HCT116 (cell line): ENCODE measurements at regions not wholly inside any gene's neighbourhood (a gene's known extent, or its start where the extent isn't known, plus 50 kb on each side); places are given as distances from the start of the nearest gene placed in this dataset.

ENCODE experiments used
- ATAC-seq: fragments of 200-7000 bp; cut with Tn5 transposase; 2 replicates; pipeline ENCODE4 v1.9.1; 2020; ENCODE audit warnings: mild to moderate bottlenecking, moderate library complexity
- BruUV-seq: library from RNA; stranded (reverse); fragments of 400-500 nt; replicated peaks from 2 replicates; lab custom pipeline; 2021; lab: Mats Ljungman, UMichigan
- CTCF ChIA-PET: fragments of 300-600 bp; sonication (Branson Sonifier 250); formaldehyde crosslinking; loops from one replicate; lab custom pipeline; 2021; ENCODE audit warnings: antibody characterized with exemption; lab: Charles Lee
- POLR2A ChIA-PET: fragments of 300-600, 350-600 bp; sonication (Branson Sonifier 250); formaldehyde crosslinking; loops from one replicate; lab custom pipeline; 2021; ENCODE audit warnings: antibody characterized with exemption; lab: Charles Lee
- RAD21 ChIA-PET, 2 experiments: fragments of 300-600 bp; sonication (Branson Sonifier 250); formaldehyde crosslinking; loops; one replicate each; lab custom pipeline; 2023; ENCODE audit warnings: low total read pairs in 2 of 2; ENCODE audit not compliant: uncharacterized antibody in 2 of 2, unreplicated experiment in 2 of 2, low non-redundant PET in 1 of 2; lab: Charles Lee
- DNase-seq: peaks from one replicate; pipeline ENCODE4 v3.0.0-alpha.2; 2010; ENCODE audit warnings: low read depth, low spot score
- H2AFZ ChIP-seq: fragments of 200-600 bp; shearing (Covaris generic), sonication (generic); 2 replicates; pipeline ENCODE4 v1.6.1; 2017; ENCODE audit warnings: low read depth, mixed run types, mixed read lengths, antibody characterized with exemption, low read length; ENCODE audit not compliant: poor library complexity, severe bottlenecking
- H3K27ac ChIP-seq: 2 replicates; pipeline ENCODE4 v1.5.1; 2012; ENCODE audit warnings: low read depth, low read length
- H3K27me3 ChIP-seq: fragments of 200-600 bp; sonication (generic); 2 replicates; pipeline ENCODE4 v1.6.1; 2016; ENCODE audit warnings: mixed run types, low read length, mixed read lengths; ENCODE audit not compliant: insufficient read depth
- H3K36me3 ChIP-seq, 2 experiments: fragments of 200-500 bp in 1 of 2; fragments of 200-600 bp in 1 of 2; sonication (Bioruptor generic) in 1 of 2; sonication (generic) in 1 of 2; 2 replicates each; pipeline versions ENCODE4 v1.5.1 to v1.6.1; 2014 to 2016; ENCODE audit warnings: low read length in 2 of 2, inconsistent platforms in 1 of 2, mixed read lengths in 1 of 2, mixed run types in 1 of 2; ENCODE audit not compliant: insufficient read depth in 2 of 2, control insufficient read depth in 1 of 2
- H3K4me1 ChIP-seq, 2 experiments: fragments of 200-600 bp in 1 of 2; sonication (generic) in 1 of 2; 2 replicates each; pipeline versions ENCODE4 v1.5.1 to v1.6.1; 2012 to 2017; ENCODE audit warnings: low read length in 2 of 2, inconsistent platforms in 1 of 2, mild to moderate bottlenecking in 1 of 2, mixed read lengths in 1 of 2, mixed run types in 1 of 2, moderate library complexity in 1 of 2; ENCODE audit not compliant: insufficient read depth in 2 of 2, control insufficient read depth in 1 of 2
- H3K4me2 ChIP-seq: fragments of 200-600 bp; sonication (generic); 2 replicates; pipeline ENCODE4 v1.6.1; 2017; ENCODE audit warnings: mixed run types, low read length, mixed read lengths
- H3K4me3 ChIP-seq, 2 experiments: fragments of 200-600 bp in 1 of 2; sonication (generic) in 1 of 2; replicated peaks in 1 of 2; 2 replicates each; pipeline ENCODE4 v1.5.1; 2011 to 2016; ENCODE audit warnings: low read length in 2 of 2, control low read depth in 1 of 2, low read depth in 1 of 2, mild to moderate bottlenecking in 1 of 2, mixed read lengths in 1 of 2, mixed run types in 1 of 2
- H3K79me2 ChIP-seq: fragments of 200-600 bp; sonication (generic); 2 replicates; pipeline ENCODE4 v1.6.1; 2017; ENCODE audit warnings: mild to moderate bottlenecking, mixed run types, low read length, moderate library complexity, mixed read lengths; ENCODE audit not compliant: insufficient read depth
- H3K9ac ChIP-seq: fragments of 200-600 bp; sonication (generic); 2 replicates; pipeline ENCODE4 v1.6.1; 2016; ENCODE audit warnings: low read length, mixed read lengths
- H3K9me2 ChIP-seq: fragments of 200-600 bp; sonication (generic), shearing (Covaris generic); 2 replicates; pipeline ENCODE4 v1.6.1; 2017; ENCODE audit warnings: mixed run types, mild to moderate bottlenecking, moderate library complexity; ENCODE audit not compliant: insufficient read depth
- H3K9me3 ChIP-seq, 2 experiments: fragments of 200-500 bp in 1 of 2; fragments of 200-600 bp in 1 of 2; sonication (Bioruptor generic) in 1 of 2; sonication (generic) in 1 of 2; 2 replicates each; pipeline ENCODE4 v1.6.1; 2014 to 2017; ENCODE audit warnings: low read length in 2 of 2, mixed read lengths in 2 of 2, inconsistent platforms in 1 of 2, low read depth in 1 of 2, mild to moderate bottlenecking in 1 of 2, mixed run types in 1 of 2, moderate library complexity in 1 of 2; ENCODE audit not compliant: control insufficient read depth in 1 of 2, insufficient read depth in 1 of 2
- H4K20me1 ChIP-seq: fragments of 200-600 bp; sonication (generic), shearing (Covaris generic); 2 replicates; pipeline ENCODE4 v1.6.1; 2017; ENCODE audit warnings: mixed run types, mild to moderate bottlenecking, moderate library complexity; ENCODE audit not compliant: insufficient read depth
- CEBPB ChIP-seq: IDR thresholded peaks from 2 replicates; pipeline ENCODE4 v1.6.1; 2012; ENCODE audit warnings: low read depth
- ELF1 ChIP-seq: IDR thresholded peaks from 2 replicates; pipeline ENCODE4 v1.6.1; 2012; ENCODE audit warnings: low read depth, borderline replicate concordance
- EZH2 ChIP-seq: fragments of 200-600 bp; sonication (generic); IDR thresholded peaks from 2 replicates; pipeline ENCODE4 v1.6.1; 2017; ENCODE audit warnings: antibody characterized with exemption, mixed run types
- EZH2phosphoT487 ChIP-seq: fragments of 200-600 bp; IDR thresholded peaks from 2 replicates; pipeline ENCODE4 v1.6.1; 2018; ENCODE audit warnings: antibody characterized with exemption, borderline replicate concordance
- FOSL1 ChIP-seq: IDR thresholded peaks from 2 replicates; pipeline ENCODE4 v1.6.1; 2012; ENCODE audit warnings: low read depth
- JUND ChIP-seq: IDR thresholded peaks from 2 replicates; pipeline ENCODE4 v1.6.1; 2012
- POLR2A ChIP-seq: IDR thresholded peaks from 2 replicates; pipeline ENCODE4 v1.7.0; 2011; ENCODE audit warnings: borderline replicate concordance; ENCODE audit not compliant: insufficient read depth, insufficient read length; ENCODE audit errors: extremely low read depth
- POLR2AphosphoS5 ChIP-seq: IDR thresholded peaks from 2 replicates; pipeline ENCODE4 v1.6.1; 2011; ENCODE audit warnings: mild to moderate bottlenecking, low read depth, low read length, moderate library complexity
- SIN3A ChIP-seq: IDR thresholded peaks from 2 replicates; pipeline ENCODE4 v1.6.1; 2012; ENCODE audit warnings: low read depth
- SRF ChIP-seq: IDR thresholded peaks from 2 replicates; pipeline ENCODE4 v1.6.1; 2012; ENCODE audit warnings: low read depth
- TCF7L2 ChIP-seq: IDR thresholded peaks from 2 replicates; pipeline ENCODE4 v1.7.0; 2011; ENCODE audit warnings: borderline replicate concordance, inconsistent platforms; ENCODE audit not compliant: insufficient read depth, insufficient read length; ENCODE audit errors: extremely low read depth
- YY1 ChIP-seq: IDR thresholded peaks from 2 replicates; pipeline ENCODE4 v1.6.1; 2011; ENCODE audit warnings: low read length, low read depth, moderate library complexity, mild to moderate bottlenecking; ENCODE audit not compliant: insufficient replicate concordance; ENCODE audit errors: extremely low read depth
- ZFX ChIP-seq: fragments of 450-650 bp; IDR thresholded peaks from 2 replicates; pipeline ENCODE4 v1.6.1; 2017
- intact Hi-C: fragments of 100-400 bp; cut with micrococcal nuclease; formaldehyde crosslinking; loops from 2 replicates; pipeline ENCODE4 v1.10.0; 2022
- TF ChIP-seq, protein P1 (sequence below): IDR thresholded peaks from 2 replicates; pipeline ENCODE4 v1.6.1; 2012; ENCODE audit warnings: low read depth
- TF ChIP-seq, protein P2 (sequence below): IDR thresholded peaks from 2 replicates; pipeline ENCODE4 v1.6.1; 2011; ENCODE audit warnings: mild to moderate bottlenecking, low read length, moderate library complexity; ENCODE audit not compliant: insufficient replicate concordance; ENCODE audit errors: extremely low read depth

DNA sequence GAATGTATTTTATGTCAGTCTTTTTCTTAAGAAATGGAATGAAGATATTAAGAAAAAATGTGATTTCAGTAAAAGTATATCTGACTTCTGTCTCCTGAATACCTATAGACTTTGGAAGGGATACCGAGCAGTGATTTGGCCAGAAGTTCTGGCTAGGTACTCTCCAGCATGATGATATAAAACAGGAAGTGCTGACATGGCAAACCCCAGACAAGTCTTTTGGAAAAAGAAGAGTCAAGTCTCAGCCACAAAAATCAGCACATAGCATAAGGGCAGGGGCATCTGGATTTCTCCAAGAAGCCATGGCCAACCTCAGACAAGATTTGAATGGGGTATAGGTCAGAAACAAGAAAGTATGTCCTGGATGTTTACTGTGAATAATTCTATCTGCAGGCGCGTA is 643.3 kb upstream of the ARRDC4 start (continued):
- TF ChIP-seq, protein P1, sequence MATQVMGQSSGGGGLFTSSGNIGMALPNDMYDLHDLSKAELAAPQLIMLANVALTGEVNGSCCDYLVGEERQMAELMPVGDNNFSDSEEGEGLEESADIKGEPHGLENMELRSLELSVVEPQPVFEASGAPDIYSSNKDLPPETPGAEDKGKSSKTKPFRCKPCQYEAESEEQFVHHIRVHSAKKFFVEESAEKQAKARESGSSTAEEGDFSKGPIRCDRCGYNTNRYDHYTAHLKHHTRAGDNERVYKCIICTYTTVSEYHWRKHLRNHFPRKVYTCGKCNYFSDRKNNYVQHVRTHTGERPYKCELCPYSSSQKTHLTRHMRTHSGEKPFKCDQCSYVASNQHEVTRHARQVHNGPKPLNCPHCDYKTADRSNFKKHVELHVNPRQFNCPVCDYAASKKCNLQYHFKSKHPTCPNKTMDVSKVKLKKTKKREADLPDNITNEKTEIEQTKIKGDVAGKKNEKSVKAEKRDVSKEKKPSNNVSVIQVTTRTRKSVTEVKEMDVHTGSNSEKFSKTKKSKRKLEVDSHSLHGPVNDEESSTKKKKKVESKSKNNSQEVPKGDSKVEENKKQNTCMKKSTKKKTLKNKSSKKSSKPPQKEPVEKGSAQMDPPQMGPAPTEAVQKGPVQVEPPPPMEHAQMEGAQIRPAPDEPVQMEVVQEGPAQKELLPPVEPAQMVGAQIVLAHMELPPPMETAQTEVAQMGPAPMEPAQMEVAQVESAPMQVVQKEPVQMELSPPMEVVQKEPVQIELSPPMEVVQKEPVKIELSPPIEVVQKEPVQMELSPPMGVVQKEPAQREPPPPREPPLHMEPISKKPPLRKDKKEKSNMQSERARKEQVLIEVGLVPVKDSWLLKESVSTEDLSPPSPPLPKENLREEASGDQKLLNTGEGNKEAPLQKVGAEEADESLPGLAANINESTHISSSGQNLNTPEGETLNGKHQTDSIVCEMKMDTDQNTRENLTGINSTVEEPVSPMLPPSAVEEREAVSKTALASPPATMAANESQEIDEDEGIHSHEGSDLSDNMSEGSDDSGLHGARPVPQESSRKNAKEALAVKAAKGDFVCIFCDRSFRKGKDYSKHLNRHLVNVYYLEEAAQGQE = no peak
- TF ChIP-seq ELF1 = no peak
- no peak for TF ChIP-seq EZH2
- TF ChIP-seq POLR2AphosphoS5 = no peak
- TF ChIP-seq SRF = no peak
- TF ChIP-seq, protein P2, sequence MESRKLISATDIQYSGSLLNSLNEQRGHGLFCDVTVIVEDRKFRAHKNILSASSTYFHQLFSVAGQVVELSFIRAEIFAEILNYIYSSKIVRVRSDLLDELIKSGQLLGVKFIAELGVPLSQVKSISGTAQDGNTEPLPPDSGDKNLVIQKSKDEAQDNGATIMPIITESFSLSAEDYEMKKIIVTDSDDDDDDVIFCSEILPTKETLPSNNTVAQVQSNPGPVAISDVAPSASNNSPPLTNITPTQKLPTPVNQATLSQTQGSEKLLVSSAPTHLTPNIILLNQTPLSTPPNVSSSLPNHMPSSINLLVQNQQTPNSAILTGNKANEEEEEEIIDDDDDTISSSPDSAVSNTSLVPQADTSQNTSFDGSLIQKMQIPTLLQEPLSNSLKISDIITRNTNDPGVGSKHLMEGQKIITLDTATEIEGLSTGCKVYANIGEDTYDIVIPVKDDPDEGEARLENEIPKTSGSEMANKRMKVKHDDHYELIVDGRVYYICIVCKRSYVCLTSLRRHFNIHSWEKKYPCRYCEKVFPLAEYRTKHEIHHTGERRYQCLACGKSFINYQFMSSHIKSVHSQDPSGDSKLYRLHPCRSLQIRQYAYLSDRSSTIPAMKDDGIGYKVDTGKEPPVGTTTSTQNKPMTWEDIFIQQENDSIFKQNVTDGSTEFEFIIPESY = no peak

DNA sequence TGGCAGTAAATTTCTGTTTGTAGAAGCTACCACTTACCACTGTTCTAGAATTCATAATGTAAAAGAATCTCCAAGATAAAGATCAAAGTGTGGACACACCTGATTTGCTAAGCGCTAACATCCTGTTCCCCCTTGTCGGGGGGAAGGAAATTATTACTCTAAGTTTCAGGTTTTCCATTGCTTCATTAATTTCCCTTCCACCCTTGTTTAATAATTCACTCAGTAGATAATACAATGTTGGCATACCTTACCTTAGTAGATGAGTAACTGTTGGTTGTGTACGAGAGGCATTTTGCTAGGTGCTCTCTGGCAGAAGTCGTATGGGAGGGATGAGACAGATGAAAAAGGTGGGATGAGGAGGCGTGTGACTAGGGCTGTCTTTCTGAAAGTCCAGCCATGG is 641.2 kb upstream of the ARRDC4 start:
- Histone ChIP-seq H3K9me3 (peaks cover 0 to 13% of the 10 kb centered on the region in 2 experiments; a peak in 2 of 4 replicates), H3K4me3 (no peak overlapping the region), H3K9ac (no peak overlapping the region), H3K79me2 (no peaks in the 10 kb centered on the region), H3K36me3 (no peaks in the 10 kb centered on the region), H3K27me3 (no peaks in the 10 kb centered on the region), H3K4me2 (no peak overlapping the region), H3K4me1 (no peaks in the 10 kb centered on the region), H2AFZ (no peak overlapping the region)
- no TSS peak for BruUV-seq
- DNase-seq = no peak
- RAD21 ChIA-PET = no interaction called here
- POLR2A ChIA-PET = no interaction called here
- CTCF ChIA-PET = no interaction called here
- TF ChIP-seq SIN3A (no peak), SRF (no peak), YY1 (no peak), EZH2phosphoT487 (no peak), FOSL1 (no peak), JUND (no peak), TCF7L2 (no peak), POLR2A (no peak), CEBPB (no peak), ZFX (no peak)
- TF ChIP-seq, all 23 proteins: peak for 0
- Histone ChIP-seq H3K9me2 (no peaks in the 10 kb centered on the region), H4K20me1 (no peaks in the 10 kb centered on the region), H3K27ac (no peak overlapping the region)
- intact Hi-C loops = no loop called here
- no peak for ATAC-seq
